Heart left ventricle (tissue), 13 donors: ENCODE measurements at regions not wholly inside any gene's neighbourhood (a gene's known extent, or its start where the extent isn't known, plus 50 kb on each side); places are given as distances from the start of the nearest gene placed in this dataset.

Source experiments
- CTCF ChIP-seq, 12 donors: fragments of 200-600 bp; sonication (generic) in 4 of 12; IDR thresholded peaks; one replicate each; pipeline versions ENCODE4 v1.5.0 to v1.8.0; 2018 to 2022; ENCODE audit warnings: antibody characterized with exemption in 12 of 12, mild to moderate bottlenecking in 5 of 12
- POLR2A ChIP-seq, 2 donors: fragments of 450-650 bp; IDR thresholded peaks; one replicate each; pipeline ENCODE4 v1.6.1; 2017; ENCODE audit warnings: antibody characterized with exemption in 2 of 2, mild to moderate bottlenecking in 2 of 2, moderate library complexity in 2 of 2
- donor health status: ischemic (EF 13 %, LVEDD 7.1; RV severe dilation, severe dysfunction).
- donor health status: DM: no; HTN: yes; CAD: no.
- donor health status: DM: no; HTN: no; CAD: no.
- donor health status: ischemic (EF 25% LVEDD 6.9; RV normal size, moderate dysfunction).
- donor health status: ischemic (EF 25% LVEDD 5.7; RV mildly dilated, moderate dysfunction).
- donor health status: ischemic (EF 35%, LVEDD 5.7; RV mildly dilated, moderate dysfunction).
- donor health status: nonischemic (EF 11% LVEDD 7.7; RV severe dilation, severe dysfunction).
- donor health status: DM: yes; HTN: yes; CAD: no.
- donor health status: PGD.
- donor health status: ischemic (EF 29% LVEDD 5.4; RV normal size, mild dysfunction).
- donor health status: nonischemic (EF 23%, LVEDD 6.1; RV moderate dilation, normal function).

- TF ChIP-seq POLR2A (IDR thresholded peaks at IDR 0.05) (no peak), CTCF (IDR thresholded peaks at IDR 0.05) (no peak)
These were observed 552.4 kb downstream of the TUSC7 start for GRCh38 chr3:117261983-117262421.
